ENCODE measurements at regions not wholly inside any gene's neighbourhood (a gene's known extent, or its start where the extent isn't known, plus 50 kb on each side); places are given as distances from the start of the nearest gene placed in this dataset.

GRCh38 chr10:131615150-131615549, 285.7 kb upstream of the PPP2R2D start:
- Histone ChIP-seq H3K9me2 (replicated peaks; ENCODE audit: control insufficient read depth, low read length) (no peaks in the 10 kb centered on the region), H3K4me3 (ENCODE audit: low read length) (no peak overlapping the region), H3K4me1 (ENCODE audit: control insufficient read depth, low read length) (no peaks in the 10 kb centered on the region), H3K27ac (ENCODE audit: low read depth, low read length) (no peak overlapping the region), H3F3A (ENCODE audit: control insufficient read depth, insufficient read depth) (no peaks in the 10 kb centered on the region), H4K20me1 (ENCODE audit: control insufficient read depth, insufficient read depth, low read depth, low read length) (no peaks in the 10 kb centered on the region), H3K27me3 (ENCODE audit: control insufficient read depth, low read length) (no peaks in the 10 kb centered on the region), H3K4me2 (ENCODE audit: low read length) (no peak overlapping the region), H3K9me3 (ENCODE audit: control insufficient read depth, insufficient read depth, low read length) (no peaks in the 10 kb centered on the region; the same call in 1 of the 2 replicates), H3K79me2 (ENCODE audit: control insufficient read depth, low read length) (no peaks in the 10 kb centered on the region), H3K36me3 (ENCODE audit: control insufficient read depth, low read length) (no peaks in the 10 kb centered on the region)
- TF ChIP-seq CTCF (IDR thresholded peaks at IDR 0.05; ENCODE audit: low read depth, low read length, poor library complexity, severe bottlenecking) (no peak), EZH2phosphoT487 (IDR thresholded peaks at IDR 0.05; ENCODE audit: borderline replicate concordance, low read length) (no peak)

GRCh38 chr10:131616040-131616439, 284.8 kb upstream of the PPP2R2D start:
- no peaks in the 10 kb centered on the region for H3K9me2 ChIP-seq (replicated peaks; ENCODE audit: control insufficient read depth, low read length)
- no peaks in the 10 kb centered on the region for H3K36me3 ChIP-seq (ENCODE audit: control insufficient read depth, low read length)
- no peaks in the 10 kb centered on the region for H3F3A ChIP-seq (ENCODE audit: control insufficient read depth, insufficient read depth)
- no peaks in the 10 kb centered on the region for H3K4me1 ChIP-seq (ENCODE audit: control insufficient read depth, low read length)
- H3K79me2 ChIP-seq (ENCODE audit: control insufficient read depth, low read length): no peaks in the 10 kb centered on the region
- no peaks in the 10 kb centered on the region; the same call in 1 of the 2 replicates for H3K9me3 ChIP-seq (ENCODE audit: control insufficient read depth, insufficient read depth, low read length)
- H3K4me2 ChIP-seq (ENCODE audit: low read length): no peak overlapping the region
- H4K20me1 ChIP-seq (ENCODE audit: control insufficient read depth, insufficient read depth, low read depth, low read length): no peaks in the 10 kb centered on the region
- no peak overlapping the region for H3K27ac ChIP-seq (ENCODE audit: low read depth, low read length)
- H3K4me3 ChIP-seq (ENCODE audit: low read length): no peak overlapping the region
- no peak for TF ChIP-seq CTCF (IDR thresholded peaks at IDR 0.05; ENCODE audit: low read depth, low read length, poor library complexity, severe bottlenecking)
- no peak for TF ChIP-seq EZH2phosphoT487 (IDR thresholded peaks at IDR 0.05; ENCODE audit: borderline replicate concordance, low read length)
- no peaks in the 10 kb centered on the region for H3K27me3 ChIP-seq (ENCODE audit: control insufficient read depth, low read length)

- H3K4me1 ChIP-seq (ENCODE audit: control insufficient read depth, low read length): no peaks in the 10 kb centered on the region
- H3K27me3 ChIP-seq (ENCODE audit: control insufficient read depth, low read length): no peaks in the 10 kb centered on the region
- H3K36me3 ChIP-seq (ENCODE audit: control insufficient read depth, low read length): no peaks in the 10 kb centered on the region
- no peak overlapping the region for H3K4me2 ChIP-seq (ENCODE audit: low read length)
- no peaks in the 10 kb centered on the region for H3F3A ChIP-seq (ENCODE audit: control insufficient read depth, insufficient read depth)
- no peak overlapping the region for H3K4me3 ChIP-seq (ENCODE audit: low read length)
- no peaks in the 10 kb centered on the region for H4K20me1 ChIP-seq (ENCODE audit: control insufficient read depth, insufficient read depth, low read depth, low read length)
- H3K9me2 ChIP-seq (replicated peaks; ENCODE audit: control insufficient read depth, low read length): no peaks in the 10 kb centered on the region
- H3K27ac ChIP-seq (ENCODE audit: low read depth, low read length): no peak overlapping the region
- TF ChIP-seq EZH2phosphoT487 (IDR thresholded peaks at IDR 0.05; ENCODE audit: borderline replicate concordance, low read length) (no peak), CTCF (IDR thresholded peaks at IDR 0.05; ENCODE audit: low read depth, low read length, poor library complexity, severe bottlenecking) (no peak)
- no peaks in the 10 kb centered on the region for H3K79me2 ChIP-seq (ENCODE audit: control insufficient read depth, low read length)
- H3K9me3 ChIP-seq (ENCODE audit: control insufficient read depth, insufficient read depth, low read length): peaks cover 6% of the 10 kb centered on the region; the same call in 1 of the 2 replicates
These were observed 283.5 kb upstream of the PPP2R2D start for GRCh38 chr10:131617113-131617858.

All from DOHH2 (cell line).